NOMO-1 treated with dmso at 0.1 percent for 144 hours (cell line): ENCODE measurements at regions not wholly inside any gene's neighbourhood (a gene's known extent, or its start where the extent isn't known, plus 50 kb on each side); places are given as distances from the start of the nearest gene placed in this dataset.
A peak's percentile ranks its signal among the peaks of the same experiment; 100 is the strongest.
"Not testable (repeated sequence)": the region's sequence is repeated elsewhere in the genome, so short reads cannot be mapped to it uniquely, and the experiment has no call there.

Experiments used
- DNase-seq: peaks from one replicate; lab custom pipeline; 2025; ENCODE audit not compliant: unreplicated experiment; lab: John Stamatoyannopoulos, UW

DNA sequence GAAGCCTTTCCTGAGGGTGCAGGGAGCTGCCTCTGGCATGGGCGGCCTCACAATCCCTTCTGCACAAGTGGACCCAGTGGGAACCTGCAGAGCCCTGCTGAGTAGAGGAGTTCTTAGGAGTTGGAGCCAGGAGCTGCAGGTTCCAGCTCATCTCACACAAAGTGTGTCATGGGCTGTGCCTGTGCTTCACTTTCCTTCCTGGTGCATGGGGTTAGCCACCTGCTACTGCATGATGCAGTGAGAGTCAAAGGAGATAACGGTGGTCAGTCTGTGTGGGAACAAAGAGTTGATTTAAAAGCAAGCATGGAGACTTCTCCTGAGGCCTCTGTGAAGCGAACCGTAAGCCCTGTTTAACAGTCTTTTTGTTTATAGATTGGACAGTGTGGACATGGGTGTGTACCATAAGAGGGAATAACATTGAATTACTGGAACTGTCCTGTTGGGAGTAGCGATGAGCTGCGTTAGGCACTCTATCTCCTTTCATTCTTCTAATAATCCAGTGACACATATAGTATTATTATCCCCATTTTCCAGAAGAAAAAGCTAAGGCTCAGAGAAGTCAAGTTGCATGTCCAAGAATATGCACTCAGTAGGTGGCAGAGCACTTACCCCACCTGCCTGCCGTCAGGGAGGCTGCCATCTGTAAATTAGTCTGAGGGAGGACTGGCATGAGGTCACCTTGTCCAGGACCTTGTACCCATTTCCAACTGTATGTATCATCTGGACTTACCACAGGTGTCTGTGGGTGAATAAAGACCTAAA, 68.7 kb upstream of the PRR23C start:
- DNase-seq: no peak

DNA sequence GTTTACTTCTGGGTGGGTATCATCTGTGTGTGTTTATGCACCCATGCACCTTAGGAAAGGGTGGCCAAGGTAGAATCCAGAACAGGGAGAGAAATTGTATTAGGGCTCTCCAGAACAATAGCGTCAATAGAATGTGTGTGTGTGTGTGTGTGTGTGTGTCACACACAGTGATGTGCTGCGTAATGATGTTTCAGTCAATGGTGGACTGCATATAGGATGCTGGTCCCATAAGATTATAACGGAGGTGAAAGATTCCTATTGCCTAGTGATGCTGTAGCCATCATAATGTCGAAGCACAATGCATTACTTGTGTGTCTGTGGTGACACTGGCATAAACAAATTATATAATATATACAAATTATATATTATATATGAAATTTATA, 69.3 kb upstream of the PRR23C start:
- peak; percentile 33 for DNase-seq

GRCh38 chr3:139116631-139117030, 71.9 kb upstream of the PRR23C start:
- not testable (repeated sequence) for DNase-seq

GRCh38 chr3:139117136-139117675, 72.5 kb upstream of the PRR23C start:
- no peak for DNase-seq

- DNase-seq: no peak
Observed at GRCh38 chr3:139117883-139118760, 73.4 kb upstream of the PRR23C start.

- DNase-seq: no peak
Observed at GRCh38 chr3:139118835-139119234, 74.1 kb upstream of the PRR23C start.

GRCh38 chr3:139119331-139120025, 74.8 kb upstream of the PRR23C start:
- no peak for DNase-seq

GRCh38 chr3:139120086-139121056, 75.7 kb upstream of the PRR23C start:
- DNase-seq: peak; percentile 15

DNA sequence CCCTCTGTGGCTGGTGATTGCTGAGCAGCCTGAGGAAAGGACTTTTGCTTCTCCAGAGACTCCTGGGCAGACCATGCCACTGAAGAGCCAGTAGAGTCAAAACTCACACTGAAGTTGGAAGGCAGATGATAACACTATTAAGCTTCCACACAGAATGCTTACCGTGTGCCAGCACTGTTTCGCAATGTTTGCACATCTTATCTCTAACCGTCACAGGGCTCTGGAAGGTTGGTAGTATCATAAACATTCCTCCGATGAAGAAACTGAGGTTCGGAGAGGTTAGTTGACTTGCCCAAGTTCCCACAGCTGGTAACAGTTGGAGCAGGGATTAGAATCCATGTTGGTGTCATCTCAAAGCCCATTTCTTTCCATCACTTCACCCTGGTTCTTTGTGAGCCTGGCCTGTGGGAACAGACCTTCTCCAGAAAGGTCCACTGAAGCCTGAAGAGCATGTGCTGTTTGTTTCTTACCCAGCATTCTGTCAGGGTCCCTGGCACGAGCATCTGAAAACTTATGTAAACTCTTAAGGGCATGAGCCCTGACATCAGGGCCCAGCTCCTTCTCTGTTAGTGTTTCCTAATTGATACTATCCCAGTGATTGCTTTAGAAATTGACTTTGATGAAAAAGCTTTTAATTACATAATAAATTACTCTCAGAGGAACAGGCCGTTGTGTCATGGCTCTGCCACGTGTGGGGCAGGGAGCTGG, 77.0 kb upstream of the PRR23C start:
- DNase-seq: no peak

DNA sequence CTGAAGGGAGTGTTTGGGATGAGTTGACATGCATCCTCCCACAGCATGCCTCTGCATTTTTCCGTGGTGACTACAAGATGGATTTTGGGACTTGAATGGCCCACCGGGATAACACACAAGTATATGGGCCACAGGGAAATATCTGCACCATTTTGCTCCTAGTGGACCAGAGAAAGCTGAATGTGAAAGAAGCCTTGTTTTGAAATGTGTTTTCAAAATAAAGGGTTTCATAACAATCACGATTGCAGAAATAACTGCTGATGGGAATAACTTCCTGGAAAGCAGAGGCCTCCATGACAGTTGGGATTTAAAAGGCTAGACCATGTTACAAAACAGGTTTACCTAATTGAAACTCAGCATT, 77.5 kb upstream of the PRR23C start:
- no peak for DNase-seq

DNA sequence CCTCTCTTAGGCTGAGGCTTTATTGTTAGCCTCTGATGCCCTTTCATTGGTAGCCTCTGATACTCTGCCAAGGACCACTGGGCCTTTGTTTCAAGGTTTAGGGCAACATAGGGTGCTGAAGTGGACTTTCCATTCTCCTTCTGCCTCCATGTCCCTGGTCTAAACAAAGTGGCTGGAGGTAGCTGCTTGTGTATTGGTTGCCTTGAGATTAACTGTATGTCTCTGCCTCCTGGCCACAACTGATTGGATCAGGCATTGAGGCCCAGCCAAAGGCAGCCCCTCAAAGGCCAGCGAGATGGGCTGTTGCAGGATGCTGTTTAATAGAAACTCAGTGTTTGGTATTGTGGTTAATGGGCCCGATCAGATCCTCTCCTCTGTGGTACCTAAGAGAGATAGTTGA, 77.9 kb upstream of the PRR23C start:
- no peak for DNase-seq

DNA sequence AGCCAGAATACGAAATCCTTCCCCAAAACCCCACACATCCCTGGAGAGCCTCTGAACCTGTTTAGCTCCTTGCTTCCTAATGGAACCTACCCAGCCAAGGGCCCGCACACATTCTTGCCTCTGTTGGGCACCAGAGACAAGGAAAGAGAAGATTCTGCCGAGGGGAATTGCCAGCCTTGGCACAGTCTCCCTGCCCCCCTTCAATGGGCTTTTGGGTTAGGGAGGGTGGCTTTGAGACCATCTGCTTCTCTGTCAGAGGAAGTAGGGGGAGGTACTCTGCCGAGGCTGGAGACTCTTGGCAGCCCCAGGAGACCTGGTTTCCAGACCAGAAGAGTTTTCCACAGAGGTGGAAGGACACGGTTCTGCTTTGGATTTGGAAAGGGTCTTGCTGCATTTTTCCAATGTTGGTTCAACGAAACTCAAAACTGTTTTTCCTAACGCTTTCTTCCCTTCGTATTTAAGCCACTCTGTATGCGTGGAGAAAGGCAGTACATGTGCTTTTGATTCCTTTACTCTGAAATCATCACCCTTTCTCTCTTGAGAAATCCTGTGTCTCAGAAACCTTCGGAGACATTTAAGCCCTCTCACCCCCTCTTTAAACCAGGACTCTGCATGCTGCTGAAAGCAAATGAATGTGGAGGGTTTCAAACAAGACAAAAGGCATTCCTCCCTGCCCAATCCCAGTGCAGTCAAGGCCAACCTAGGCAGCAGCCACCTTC, 78.8 kb upstream of the PRR23C start:
- DNase-seq: no peak

DNA sequence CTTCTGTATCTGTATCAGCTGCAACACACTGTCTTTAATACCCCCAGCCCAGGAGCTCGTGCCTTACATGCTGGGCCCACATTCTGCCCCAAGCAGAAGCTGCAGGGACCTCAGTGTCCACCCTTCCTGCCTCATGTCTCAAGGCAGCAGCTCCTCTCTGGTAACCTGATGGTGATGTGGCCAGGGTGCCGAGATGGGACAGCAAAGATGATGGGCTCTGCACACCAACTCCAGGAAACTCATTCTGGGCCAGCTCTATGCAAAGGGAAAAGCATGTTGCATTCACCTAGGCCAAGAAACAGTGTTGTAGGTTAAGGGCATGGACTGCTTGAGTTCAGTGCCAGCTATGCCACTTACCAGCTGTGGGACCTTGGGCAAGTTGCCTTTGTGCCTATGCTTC, 79.5 kb upstream of the PRR23C start:
- DNase-seq: no peak

- DNase-seq: no peak
Observed at GRCh38 chr3:139127101-139127500, 82.4 kb upstream of the PRR23C start.

- not testable (repeated sequence) for DNase-seq
Observed at GRCh38 chr3:139127629-139128028, 82.9 kb upstream of the PRR23C start.

- DNase-seq: no peak
Observed at GRCh38 chr3:139128803-139129202, 84.1 kb upstream of the PRR23C start.

- no peak for DNase-seq
Observed at GRCh38 chr3:139129892-139130291, 85.2 kb upstream of the PRR23C start.

DNA sequence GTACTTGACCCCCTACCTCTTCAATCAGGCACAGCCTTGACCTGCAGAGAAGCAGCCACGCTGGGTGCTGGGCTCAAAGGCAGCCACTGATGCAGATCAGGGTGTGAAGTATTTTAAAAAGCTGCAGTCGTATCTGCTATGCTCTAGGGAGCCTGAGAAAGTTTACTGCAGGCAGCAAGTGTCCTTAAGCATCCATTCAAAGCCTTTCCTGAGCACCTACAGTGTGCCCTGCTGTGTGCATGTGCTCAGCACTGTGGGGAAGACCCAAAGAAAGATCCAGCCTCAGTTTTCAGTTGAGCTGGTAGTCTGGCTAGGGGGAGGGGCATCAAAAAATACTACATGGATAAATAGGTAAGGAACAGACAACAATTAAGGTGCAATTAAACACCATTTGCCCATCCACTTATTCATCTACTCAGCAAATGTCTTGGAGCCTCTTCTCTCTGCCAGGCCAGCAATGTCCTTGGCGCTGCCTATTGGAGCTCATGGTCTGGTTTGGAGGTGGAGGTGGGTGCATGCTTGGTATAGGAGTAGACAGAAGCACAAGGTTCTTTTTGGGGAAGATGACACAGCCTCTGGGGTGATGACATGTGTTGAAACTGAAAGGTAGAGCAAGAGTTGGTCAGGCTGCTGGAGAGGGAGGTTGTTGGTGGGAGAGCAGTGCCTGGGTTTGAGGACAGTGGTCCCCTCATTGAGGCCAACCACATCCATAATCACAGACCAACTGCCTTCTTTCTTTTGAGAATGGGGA, 85.9 kb upstream of the PRR23C start:
- DNase-seq: no peak
